ENCODE measurements at regions not wholly inside any gene's neighbourhood (a gene's known extent, or its start where the extent isn't known, plus 50 kb on each side); places are given as distances from the start of the nearest gene placed in this dataset.

GRCh38 chr7:52129278-52129677, 812.7 kb upstream of the COBL start:
- no peak overlapping the region for H3K4me2 ChIP-seq (ENCODE audit: low read length)
- TF ChIP-seq CTCF (IDR thresholded peaks at IDR 0.05; ENCODE audit: low read length) (no peak), EZH2 (IDR thresholded peaks at IDR 0.05; ENCODE audit: borderline replicate concordance, low read length) (no peak)
- H3K9ac ChIP-seq (ENCODE audit: low read length): no peak overlapping the region
- no peak overlapping the region for H2AFZ ChIP-seq (ENCODE audit: low read length)
- no peaks in the 10 kb centered on the region; the same call in 1 of the 2 replicates for H3K9me2 ChIP-seq (ENCODE audit: low read depth, low read length)
- H4K20me1 ChIP-seq (ENCODE audit: insufficient read depth, low read length): no peaks in the 10 kb centered on the region
- no peak overlapping the region for H3K27ac ChIP-seq (ENCODE audit: low read depth, low read length, poor library complexity, severe bottlenecking)
- no peaks in the 10 kb centered on the region for H3K79me2 ChIP-seq (ENCODE audit: insufficient read depth, low read length)
- no peaks in the 10 kb centered on the region for H3F3A ChIP-seq (ENCODE audit: insufficient read depth, low read length)
- H3K4me1 ChIP-seq (ENCODE audit: insufficient read depth, low read length, severe bottlenecking): peaks cover 4% of the 10 kb centered on the region
- H3K36me3 ChIP-seq (ENCODE audit: insufficient read depth, low read length): no peaks in the 10 kb centered on the region
- H3K9me3 ChIP-seq (ENCODE audit: low read length): peaks cover 11% of the 10 kb centered on the region; the same call in 1 of the 2 replicates
- H3K4me3 ChIP-seq (ENCODE audit: low read depth, low read length, poor library complexity, severe bottlenecking): no peak overlapping the region
- H3K27me3 ChIP-seq (ENCODE audit: insufficient read depth, low read length): no peaks in the 10 kb centered on the region

- no peak overlapping the region for H3K4me3 ChIP-seq (ENCODE audit: low read depth, low read length, poor library complexity, severe bottlenecking)
- no peaks in the 10 kb centered on the region for H3K9me3 ChIP-seq (ENCODE audit: low read length)
- no peaks in the 10 kb centered on the region for H3K36me3 ChIP-seq (ENCODE audit: insufficient read depth, low read length)
- H3K9ac ChIP-seq (ENCODE audit: low read length): no peak overlapping the region
- H3K27ac ChIP-seq (ENCODE audit: low read depth, low read length, poor library complexity, severe bottlenecking): no peak overlapping the region
- H3K9me2 ChIP-seq (ENCODE audit: low read depth, low read length): no peaks in the 10 kb centered on the region
- no peak overlapping the region for H2AFZ ChIP-seq (ENCODE audit: low read length)
- H3K27me3 ChIP-seq (ENCODE audit: insufficient read depth, low read length): no peaks in the 10 kb centered on the region
- H3K4me1 ChIP-seq (ENCODE audit: insufficient read depth, low read length, severe bottlenecking): peaks cover 19% of the 10 kb centered on the region
- no peaks in the 10 kb centered on the region for H3F3A ChIP-seq (ENCODE audit: insufficient read depth, low read length)
- H3K4me2 ChIP-seq (ENCODE audit: low read length): no peak overlapping the region
- no peaks in the 10 kb centered on the region for H4K20me1 ChIP-seq (ENCODE audit: insufficient read depth, low read length)
- TF ChIP-seq CTCF (IDR thresholded peaks at IDR 0.05; ENCODE audit: low read length) (no peak), EZH2 (IDR thresholded peaks at IDR 0.05; ENCODE audit: borderline replicate concordance, low read length) (no peak)
- H3K79me2 ChIP-seq (ENCODE audit: insufficient read depth, low read length): no peaks in the 10 kb centered on the region
Measured at GRCh38 chr7:52120912-52121311, 804.3 kb upstream of the COBL start.

- no peaks in the 10 kb centered on the region for H3K9me3 ChIP-seq (ENCODE audit: low read length)
- H3K36me3 ChIP-seq (ENCODE audit: insufficient read depth, low read length): no peaks in the 10 kb centered on the region
- no peak overlapping the region for H2AFZ ChIP-seq (ENCODE audit: low read length)
- H4K20me1 ChIP-seq (ENCODE audit: insufficient read depth, low read length): no peaks in the 10 kb centered on the region
- no peaks in the 10 kb centered on the region for H3K27me3 ChIP-seq (ENCODE audit: insufficient read depth, low read length)
- no peak overlapping the region for H3K4me2 ChIP-seq (ENCODE audit: low read length)
- H3K9me2 ChIP-seq (ENCODE audit: low read depth, low read length): no peaks in the 10 kb centered on the region
- H3K4me3 ChIP-seq (ENCODE audit: low read depth, low read length, poor library complexity, severe bottlenecking): no peak overlapping the region
- TF ChIP-seq CTCF (IDR thresholded peaks at IDR 0.05; ENCODE audit: low read length): no peak
- TF ChIP-seq EZH2 (IDR thresholded peaks at IDR 0.05; ENCODE audit: borderline replicate concordance, low read length): no peak
- H3K9ac ChIP-seq (ENCODE audit: low read length): no peak overlapping the region
- H3K27ac ChIP-seq (ENCODE audit: low read depth, low read length, poor library complexity, severe bottlenecking): no peak overlapping the region
- H3F3A ChIP-seq (ENCODE audit: insufficient read depth, low read length): no peaks in the 10 kb centered on the region
- peaks cover 30% of the 10 kb centered on the region for H3K4me1 ChIP-seq (ENCODE audit: insufficient read depth, low read length, severe bottlenecking)
- H3K79me2 ChIP-seq (ENCODE audit: insufficient read depth, low read length): no peaks in the 10 kb centered on the region
Measured at GRCh38 chr7:52119537-52119936, 802.9 kb upstream of the COBL start.

Data from OCI-LY1 (cell line).